ENCODE measurements at regions not wholly inside any gene's neighbourhood (a gene's known extent, or its start where the extent isn't known, plus 50 kb on each side); places are given as distances from the start of the nearest gene placed in this dataset.

DNA sequence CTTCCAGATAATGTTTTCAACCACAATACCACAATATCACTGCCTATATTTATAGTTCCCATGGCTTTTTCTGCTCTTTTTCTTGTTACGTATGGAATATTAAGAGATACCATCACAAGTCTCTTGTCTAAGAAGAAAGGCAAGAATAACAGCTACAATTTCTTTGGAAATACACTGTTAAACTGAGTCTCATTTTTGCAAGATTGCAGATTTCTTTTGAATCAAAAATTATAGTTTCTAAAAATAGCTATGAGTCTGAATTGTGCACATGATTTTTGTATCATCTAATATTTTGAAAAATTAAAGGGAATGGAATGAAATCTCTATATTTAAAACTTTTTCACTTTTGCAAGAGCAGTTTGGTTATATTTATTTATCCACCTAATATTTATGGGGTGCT lies 1120.8 kb downstream of the EFNB2 start:
- TF ChIP-seq, protein P1, sequence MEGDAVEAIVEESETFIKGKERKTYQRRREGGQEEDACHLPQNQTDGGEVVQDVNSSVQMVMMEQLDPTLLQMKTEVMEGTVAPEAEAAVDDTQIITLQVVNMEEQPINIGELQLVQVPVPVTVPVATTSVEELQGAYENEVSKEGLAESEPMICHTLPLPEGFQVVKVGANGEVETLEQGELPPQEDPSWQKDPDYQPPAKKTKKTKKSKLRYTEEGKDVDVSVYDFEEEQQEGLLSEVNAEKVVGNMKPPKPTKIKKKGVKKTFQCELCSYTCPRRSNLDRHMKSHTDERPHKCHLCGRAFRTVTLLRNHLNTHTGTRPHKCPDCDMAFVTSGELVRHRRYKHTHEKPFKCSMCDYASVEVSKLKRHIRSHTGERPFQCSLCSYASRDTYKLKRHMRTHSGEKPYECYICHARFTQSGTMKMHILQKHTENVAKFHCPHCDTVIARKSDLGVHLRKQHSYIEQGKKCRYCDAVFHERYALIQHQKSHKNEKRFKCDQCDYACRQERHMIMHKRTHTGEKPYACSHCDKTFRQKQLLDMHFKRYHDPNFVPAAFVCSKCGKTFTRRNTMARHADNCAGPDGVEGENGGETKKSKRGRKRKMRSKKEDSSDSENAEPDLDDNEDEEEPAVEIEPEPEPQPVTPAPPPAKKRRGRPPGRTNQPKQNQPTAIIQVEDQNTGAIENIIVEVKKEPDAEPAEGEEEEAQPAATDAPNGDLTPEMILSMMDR (IDR thresholded peaks at IDR 0.05; ENCODE audit: borderline replicate concordance, extremely low read depth, low read length, poor library complexity, severe bottlenecking) = no peak
- no peak for TF ChIP-seq EZH2 (IDR thresholded peaks at IDR 0.05; ENCODE audit: borderline replicate concordance, low read depth, low read length, severe bottlenecking)
